ENCODE measurements at regions not wholly inside any gene's neighbourhood (a gene's known extent, or its start where the extent isn't known, plus 50 kb on each side); places are given as distances from the start of the nearest gene placed in this dataset.

GRCh38 chr18:73879328-73879727 is 268.3 kb downstream of the FBXO15 start:
- no peak for DNase-seq (ENCODE audit: low spot score)
- TF ChIP-seq, protein P1, sequence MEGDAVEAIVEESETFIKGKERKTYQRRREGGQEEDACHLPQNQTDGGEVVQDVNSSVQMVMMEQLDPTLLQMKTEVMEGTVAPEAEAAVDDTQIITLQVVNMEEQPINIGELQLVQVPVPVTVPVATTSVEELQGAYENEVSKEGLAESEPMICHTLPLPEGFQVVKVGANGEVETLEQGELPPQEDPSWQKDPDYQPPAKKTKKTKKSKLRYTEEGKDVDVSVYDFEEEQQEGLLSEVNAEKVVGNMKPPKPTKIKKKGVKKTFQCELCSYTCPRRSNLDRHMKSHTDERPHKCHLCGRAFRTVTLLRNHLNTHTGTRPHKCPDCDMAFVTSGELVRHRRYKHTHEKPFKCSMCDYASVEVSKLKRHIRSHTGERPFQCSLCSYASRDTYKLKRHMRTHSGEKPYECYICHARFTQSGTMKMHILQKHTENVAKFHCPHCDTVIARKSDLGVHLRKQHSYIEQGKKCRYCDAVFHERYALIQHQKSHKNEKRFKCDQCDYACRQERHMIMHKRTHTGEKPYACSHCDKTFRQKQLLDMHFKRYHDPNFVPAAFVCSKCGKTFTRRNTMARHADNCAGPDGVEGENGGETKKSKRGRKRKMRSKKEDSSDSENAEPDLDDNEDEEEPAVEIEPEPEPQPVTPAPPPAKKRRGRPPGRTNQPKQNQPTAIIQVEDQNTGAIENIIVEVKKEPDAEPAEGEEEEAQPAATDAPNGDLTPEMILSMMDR (IDR thresholded peaks at IDR 0.05; ENCODE audit: borderline replicate concordance, control extremely low read depth, extremely low read depth, insufficient read depth, missing control alignments), result no peak
- in situ Hi-C loops (cut with MboI; ENCODE audit: low sequenced_read_pairs, unreplicated experiment), result no loop called here

- in situ Hi-C loops (cut with MboI; ENCODE audit: low sequenced_read_pairs, unreplicated experiment), result no loop called here
- no peak for DNase-seq (ENCODE audit: low spot score)
- TF ChIP-seq, protein P1 (IDR thresholded peaks at IDR 0.05; ENCODE audit: borderline replicate concordance, control extremely low read depth, extremely low read depth, insufficient read depth, missing control alignments), result no peak
Observed at GRCh38 chr18:73869182-73869581, 278.5 kb downstream of the FBXO15 start.

DNA sequence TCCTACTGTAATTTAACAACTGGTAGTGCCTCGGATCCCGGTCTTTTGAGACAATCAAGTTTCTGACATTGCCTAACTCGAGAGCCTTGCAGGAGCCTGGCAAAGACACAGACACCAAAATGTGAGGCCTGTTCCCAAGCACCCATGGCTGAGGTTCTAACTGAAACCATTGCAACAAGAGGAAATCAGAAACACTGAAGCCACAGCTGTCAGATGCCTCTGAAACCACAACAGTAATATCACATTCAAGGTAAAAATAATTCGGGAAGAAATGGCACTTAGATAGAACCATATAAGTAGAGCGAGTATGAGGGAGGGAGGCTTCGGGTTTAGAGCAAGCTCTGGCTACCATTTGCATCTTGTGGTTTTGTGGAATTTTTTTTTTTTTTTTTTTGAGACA is 285.9 kb downstream of the FBXO15 start:
- DNase-seq (ENCODE audit: low spot score), result no peak
- in situ Hi-C loops (cut with MboI; ENCODE audit: low sequenced_read_pairs, unreplicated experiment), result no loop called here

DNA sequence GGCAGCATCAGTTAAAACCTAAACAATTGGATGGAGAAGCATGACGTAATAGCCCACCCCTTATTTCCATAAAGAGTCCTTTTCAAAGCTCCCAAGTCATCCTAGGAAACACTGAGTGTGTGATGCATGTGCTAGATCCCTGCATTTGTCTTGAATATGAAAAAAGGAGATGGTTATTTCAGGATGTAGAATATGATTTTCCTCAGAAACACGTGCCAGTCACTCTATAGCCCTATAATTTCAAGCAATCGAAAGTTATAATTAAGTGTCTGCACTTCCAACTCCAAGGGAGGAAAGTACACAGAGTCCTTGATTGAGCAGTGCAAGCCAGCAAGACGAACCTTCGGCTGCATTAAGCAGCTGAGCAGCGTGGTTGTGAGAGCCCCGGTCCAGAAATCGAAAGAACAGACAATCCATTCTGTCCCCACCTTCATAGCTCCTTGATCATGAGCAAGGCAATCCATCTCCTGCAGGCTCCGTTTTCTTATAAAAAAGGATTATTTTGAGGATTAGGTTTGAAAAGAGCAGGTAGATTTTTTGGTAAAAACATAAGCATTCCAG is 287.7 kb downstream of the FBXO15 start:
- in situ Hi-C loops (cut with MboI; ENCODE audit: low sequenced_read_pairs, unreplicated experiment), result no loop called here
- no peak for DNase-seq (ENCODE audit: low spot score)
- TF ChIP-seq, protein P1 (IDR thresholded peaks at IDR 0.05; ENCODE audit: borderline replicate concordance, control extremely low read depth, extremely low read depth, insufficient read depth, missing control alignments), result no peak

More for the DNA sequence above, 285.9 kb downstream of the FBXO15 start:
- TF ChIP-seq, protein P1 (IDR thresholded peaks at IDR 0.05; ENCODE audit: borderline replicate concordance, control extremely low read depth, extremely low read depth, insufficient read depth, missing control alignments), result no peak

GRCh38 chr18:73852789-73853549 is 294.7 kb downstream of the FBXO15 start:
- in situ Hi-C loops (cut with MboI; ENCODE audit: low sequenced_read_pairs, unreplicated experiment), result no loop called here
- no peak for DNase-seq (ENCODE audit: low spot score)
- TF ChIP-seq, protein P1 (IDR thresholded peaks at IDR 0.05; ENCODE audit: borderline replicate concordance, control extremely low read depth, extremely low read depth, insufficient read depth, missing control alignments), result no peak

GRCh38 chr18:73850782-73851181 is 296.9 kb downstream of the FBXO15 start:
- no peak for DNase-seq (ENCODE audit: low spot score)
- in situ Hi-C loops (cut with MboI; ENCODE audit: low sequenced_read_pairs, unreplicated experiment), result no loop called here
- TF ChIP-seq, protein P1 (IDR thresholded peaks at IDR 0.05; ENCODE audit: borderline replicate concordance, control extremely low read depth, extremely low read depth, insufficient read depth, missing control alignments), result no peak

Measured in GM13976 (cell line).